Stromal cell of bone marrow (primary cell): ENCODE measurements at regions not wholly inside any gene's neighbourhood (a gene's known extent, or its start where the extent isn't known, plus 50 kb on each side); places are given as distances from the start of the nearest gene placed in this dataset.
"Not testable (repeated sequence)": the region's sequence is repeated elsewhere in the genome, so short reads cannot be mapped to it uniquely, and the experiment has no call there.

ENCODE experiments used
- DNase-seq: peaks from one replicate; pipeline ENCODE4 v3.0.0-alpha.2; 2012; ENCODE audit warnings: low read depth

DNA sequence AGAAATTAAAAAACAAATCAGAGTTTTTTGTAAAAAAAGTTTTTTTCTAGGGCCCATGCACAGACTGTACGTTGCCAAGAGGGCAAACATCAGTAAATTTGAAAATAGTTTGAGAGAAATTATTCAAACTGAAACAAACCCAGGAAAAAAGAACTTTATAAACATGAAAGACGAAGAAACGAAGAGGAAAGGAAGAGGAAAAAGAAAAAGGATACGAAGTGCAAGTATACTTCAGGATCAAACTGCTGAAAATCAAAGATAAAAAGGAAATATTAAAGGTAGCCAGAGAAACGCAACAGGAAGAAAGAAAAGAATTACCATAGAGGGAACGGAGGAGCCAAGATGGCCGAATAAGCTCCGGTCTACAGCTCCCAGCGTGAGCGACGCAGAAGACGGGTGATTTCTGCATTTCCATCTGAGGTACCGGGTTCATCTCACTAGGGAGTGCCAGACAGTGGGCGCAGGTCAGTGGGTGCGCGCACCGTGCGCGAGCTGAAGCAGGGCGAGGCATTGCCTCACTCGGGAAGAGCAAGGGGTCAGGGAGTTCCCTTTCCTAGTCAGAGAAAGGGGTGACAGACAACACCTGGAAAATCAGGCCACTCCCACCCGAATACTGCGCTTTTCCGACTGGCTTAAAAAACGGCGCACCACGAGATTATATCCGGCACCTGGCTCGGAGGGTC lies 94.4 kb upstream of the GAS1 start:
- not testable (repeated sequence) for DNase-seq

DNA sequence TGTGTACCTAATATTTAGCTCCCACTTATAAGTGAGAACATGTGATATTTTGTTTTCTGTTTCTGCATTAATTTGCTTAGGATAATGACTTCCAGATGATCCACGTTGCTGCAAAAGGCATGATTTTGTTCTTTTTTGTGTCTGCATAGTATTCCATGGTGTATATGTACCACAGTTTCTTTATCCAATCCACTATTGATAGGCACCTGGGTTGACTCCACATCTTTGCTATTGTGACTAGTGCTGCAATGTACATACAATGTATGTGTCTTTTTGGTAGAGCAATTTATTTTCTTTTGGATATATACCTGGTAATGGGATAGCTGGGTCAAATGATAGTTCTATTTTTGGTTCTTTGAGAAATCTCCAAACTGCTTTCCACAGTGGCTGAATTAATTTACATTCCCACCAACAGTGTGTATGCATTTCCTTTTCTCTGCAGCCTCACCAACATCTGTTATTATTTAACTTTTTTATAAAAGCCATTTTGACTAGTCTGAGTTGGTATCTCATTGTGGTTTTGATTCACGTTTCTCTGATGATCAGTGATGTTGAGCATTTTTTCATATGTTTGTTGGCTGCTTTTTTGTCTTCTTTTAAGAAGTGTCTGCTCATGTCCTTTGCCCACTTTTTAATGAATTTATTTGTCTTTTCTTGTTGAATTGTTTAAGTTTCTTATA lies 102.8 kb upstream of the GAS1 start:
- DNase-seq = not testable (repeated sequence)

DNA sequence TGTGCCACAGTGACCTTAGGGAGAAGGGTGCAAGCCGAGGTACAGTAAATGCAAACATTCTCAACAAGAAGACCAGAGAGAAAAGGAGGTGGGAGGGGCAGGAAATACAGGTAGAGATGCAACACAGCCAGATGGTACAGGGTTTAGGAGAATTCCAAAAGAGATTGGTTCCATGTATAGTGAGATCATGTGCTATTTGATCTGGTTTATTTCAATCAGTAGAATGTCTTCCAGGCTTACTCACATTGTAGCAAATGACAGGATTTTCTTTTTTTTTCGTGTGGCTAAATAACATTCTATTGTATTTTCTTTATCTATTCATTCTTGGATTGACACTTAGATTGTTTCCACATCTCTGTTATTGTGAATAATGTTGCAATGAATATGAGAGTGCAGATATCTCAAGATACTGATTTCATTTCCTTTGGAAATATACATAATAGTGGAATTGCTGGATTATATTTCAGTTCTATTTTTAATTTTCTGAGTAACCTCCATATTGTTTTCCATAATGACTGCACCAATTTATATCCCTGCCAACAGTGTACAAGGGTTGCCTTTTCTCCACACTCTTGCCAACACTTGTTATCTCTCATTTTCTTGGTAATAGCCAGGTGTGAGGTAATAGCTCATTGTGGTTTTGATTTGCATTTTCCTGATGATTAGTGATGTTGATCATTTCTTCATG lies 107.8 kb upstream of the GAS1 start:
- no peak for DNase-seq

DNA sequence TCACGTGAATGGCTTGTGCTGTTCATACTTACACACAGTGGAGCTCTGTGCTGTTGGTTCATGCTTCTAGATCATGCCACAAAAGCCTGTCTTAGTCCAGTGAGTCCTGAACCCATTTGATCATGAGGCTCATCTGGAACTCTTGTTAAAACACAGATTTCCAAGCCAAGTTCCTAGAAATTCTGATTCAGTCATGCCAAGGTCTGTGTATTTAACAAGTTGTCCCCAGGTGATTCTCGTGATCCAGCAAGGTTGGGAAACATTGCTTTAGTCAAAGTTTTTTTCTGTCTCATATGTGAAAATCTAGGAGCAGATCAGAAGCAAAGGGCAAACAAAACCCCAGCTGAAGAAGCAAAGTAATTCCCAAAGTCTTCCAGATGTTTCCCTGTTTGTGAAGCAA lies 112.5 kb upstream of the GAS1 start:
- DNase-seq = no peak

DNA sequence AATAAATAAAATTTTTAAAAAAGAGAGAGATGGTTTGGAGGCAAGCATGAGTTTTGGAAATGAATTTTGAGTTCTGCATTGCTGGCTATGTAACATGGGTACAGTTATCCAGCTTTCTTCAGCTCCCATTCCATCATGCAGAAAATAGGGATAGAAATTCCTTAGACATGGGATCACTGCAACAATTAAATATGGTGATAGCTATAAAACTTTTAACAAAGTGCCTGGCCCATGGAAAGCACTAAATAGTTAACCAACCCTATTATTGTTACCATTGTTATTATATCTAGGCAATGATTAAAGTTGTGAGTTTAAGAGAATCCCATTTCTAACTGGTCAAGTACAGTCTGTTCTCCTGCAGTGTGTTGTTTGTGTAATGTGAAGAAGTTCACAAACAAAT lies 115.4 kb upstream of the GAS1 start:
- no peak for DNase-seq

DNA sequence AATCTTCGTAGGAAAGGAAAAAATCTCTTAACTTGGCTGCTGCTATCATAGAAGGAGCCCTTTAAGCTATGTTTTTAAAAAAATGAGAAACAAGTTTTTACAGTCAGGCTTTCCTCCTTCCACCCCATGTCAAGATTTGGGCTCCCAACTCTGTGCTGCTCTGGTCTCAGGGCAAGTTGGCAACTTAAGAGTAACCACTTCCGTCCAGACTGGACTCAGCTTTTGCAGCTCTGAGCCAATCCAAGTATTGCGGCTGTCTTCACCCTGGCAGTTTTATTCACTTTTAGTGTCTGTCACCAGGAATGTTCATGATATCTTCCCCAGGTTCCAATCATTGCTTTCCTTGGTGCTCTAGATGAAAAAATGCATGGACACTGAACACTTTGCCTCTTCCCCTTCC lies 115.9 kb upstream of the GAS1 start:
- DNase-seq = peak; percentile 87

DNA sequence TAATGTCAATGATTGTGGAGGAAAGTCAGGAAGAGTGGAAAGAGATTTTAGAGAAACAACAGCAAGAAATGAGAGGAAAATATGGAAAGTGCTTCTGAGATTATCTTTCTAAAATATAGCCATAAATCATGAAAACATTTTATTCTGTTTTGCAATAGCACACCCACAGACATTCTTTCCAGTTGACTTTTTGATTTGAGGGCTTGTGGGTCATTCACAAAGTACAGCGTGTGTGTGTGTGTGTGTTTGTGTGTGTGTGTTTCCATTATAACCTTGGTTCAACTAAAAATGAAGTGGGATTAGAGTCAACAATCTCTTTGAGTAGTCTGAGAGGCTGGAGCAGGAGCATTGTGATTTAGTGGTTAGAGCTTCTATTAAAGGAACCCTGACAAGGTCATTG lies 116.6 kb upstream of the GAS1 start:
- peak; percentile 75 for DNase-seq

DNA sequence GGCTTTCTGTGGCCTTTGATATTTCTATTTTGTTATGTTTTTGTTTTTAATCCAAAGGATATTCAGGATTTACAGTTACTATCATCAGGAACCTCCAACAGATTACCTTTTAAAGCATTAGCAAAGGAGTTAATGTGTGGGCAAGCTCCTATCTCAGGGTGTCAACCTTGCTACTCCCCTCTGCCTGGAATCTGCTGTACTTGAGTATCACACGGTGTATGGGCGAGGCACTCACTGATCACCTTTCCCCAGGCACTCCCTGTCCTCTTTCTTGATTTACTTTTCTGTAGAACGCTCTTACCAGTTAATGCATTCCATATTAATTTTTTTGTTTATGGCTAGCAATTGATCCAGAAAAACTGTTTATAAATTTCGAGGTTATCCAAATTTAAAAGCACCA lies 117.0 kb upstream of the GAS1 start:
- no peak for DNase-seq

DNA sequence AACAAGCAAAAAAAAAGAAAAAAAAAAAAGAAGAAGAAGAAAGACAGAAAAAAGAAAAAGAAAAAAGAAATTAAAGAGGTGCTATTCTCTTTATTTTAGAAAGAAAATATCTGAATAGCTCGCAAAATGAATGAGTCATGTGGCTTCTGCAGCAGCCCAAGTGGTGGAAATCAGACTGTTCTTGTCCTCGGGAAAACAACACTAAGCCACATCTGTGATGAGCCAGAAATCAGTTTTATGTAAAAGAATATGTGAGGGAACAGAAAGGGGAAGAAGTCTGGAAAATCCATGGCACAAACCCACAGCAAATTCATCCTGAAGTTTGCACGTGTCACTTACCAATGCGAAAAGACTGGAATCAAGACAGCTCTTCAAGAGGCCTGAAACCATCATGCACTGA lies 118.7 kb upstream of the GAS1 start:
- no peak for DNase-seq

DNA sequence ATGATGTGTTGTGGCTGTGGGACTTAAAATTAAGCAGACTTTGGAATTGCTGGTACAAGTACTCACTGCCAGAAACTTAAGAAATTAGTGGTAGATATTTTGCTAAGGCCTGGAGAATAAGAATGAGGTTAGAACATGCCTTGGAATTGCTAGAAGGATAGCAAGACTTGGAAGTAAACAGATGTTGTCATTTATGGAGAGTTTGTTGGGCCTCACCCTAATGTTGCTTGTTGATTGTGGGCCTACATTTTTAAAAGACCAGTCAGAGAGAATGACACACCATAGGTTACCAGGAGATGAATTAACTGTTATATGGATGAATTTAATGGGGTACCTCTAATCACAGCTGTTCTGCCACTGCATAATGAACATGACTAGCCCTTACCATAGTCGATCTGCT lies 120.1 kb upstream of the GAS1 start:
- no peak for DNase-seq

DNA sequence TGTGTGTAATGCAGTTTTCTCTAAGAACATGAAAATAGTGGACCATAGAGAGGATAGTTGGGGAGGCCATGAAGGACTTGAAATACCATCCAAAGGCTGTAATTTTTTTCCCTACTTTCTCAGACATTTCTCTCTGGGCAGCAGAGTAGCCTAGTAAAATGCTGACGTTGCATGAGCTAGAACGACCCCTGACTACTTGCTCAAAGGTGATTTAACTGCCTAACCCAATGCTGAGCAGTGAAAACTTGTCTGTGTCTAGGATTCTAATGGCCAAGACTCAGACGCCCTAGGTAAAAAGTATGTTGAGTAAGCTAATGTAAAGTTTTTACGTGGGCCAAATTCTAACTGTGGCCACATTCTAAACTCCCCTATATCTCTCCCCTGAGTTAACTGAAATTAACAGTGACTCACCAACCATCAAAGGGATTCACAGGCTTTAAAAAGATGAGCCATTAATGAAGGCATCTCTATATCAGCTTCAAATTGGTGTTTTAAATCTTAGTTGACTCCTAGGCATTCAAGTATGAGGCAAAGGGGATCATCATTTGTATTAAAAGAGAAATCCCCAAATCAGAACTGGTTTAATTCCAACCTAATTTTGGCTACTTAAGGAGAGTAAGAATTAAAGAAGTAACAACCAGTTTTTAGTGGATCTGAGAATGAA lies 121.0 kb upstream of the GAS1 start:
- DNase-seq = no peak

DNA sequence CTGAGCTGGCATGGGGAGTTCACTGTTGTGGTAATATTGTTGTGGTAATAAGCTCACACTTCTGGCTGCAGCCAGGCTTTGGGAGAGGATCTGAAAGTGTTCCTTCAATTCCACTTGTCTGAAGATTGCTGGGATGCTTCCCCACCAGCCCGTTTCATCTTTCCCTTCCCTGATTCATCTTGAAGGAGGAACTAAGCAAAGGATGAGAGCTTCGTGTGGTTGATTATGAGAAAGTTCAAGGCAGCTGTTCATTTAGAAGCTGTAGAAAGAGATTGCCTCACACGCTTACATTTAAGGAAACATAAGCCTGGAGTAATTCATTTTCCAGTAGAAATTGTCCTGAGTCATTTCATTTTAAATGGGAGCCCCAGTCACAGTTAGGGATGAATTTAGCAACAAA lies 122.4 kb upstream of the GAS1 start:
- peak; percentile 51 for DNase-seq

DNA sequence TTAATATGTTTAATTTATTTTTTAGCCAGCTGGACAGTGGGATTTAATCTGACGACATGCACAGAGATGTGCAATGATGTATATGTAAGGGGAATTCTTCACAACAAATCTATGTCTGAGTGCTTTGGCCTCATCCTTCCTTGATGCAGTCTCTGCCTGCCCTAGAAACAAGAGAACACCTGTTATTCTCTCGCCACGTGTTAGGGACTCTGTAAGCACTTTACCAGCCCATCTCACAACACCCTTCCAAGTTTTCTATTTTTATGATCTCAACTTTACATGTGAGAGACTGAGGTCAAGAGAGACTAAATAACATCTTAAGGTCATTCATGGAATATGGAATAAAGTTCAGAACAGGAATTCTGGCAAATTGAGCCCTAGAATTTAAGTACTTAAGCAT lies 123.0 kb upstream of the GAS1 start:
- no peak for DNase-seq

DNA sequence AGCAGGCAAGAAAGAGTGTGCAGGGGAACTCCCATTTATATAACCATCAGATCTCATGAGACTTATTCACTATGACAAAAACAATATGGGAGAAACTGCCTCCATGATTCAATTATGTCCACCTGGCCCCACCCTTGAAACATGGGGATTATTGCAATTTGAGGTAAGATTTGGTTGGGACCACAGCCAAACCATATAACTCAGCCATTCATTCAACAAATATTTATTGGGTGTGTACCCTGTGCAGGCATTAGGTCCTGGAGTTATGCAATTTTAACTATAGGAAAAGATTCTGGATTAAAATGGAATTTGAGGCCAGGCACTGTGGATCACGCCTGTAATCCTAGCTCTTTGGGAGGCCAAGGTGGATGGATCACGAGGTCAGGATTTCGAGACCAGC lies 124.2 kb upstream of the GAS1 start:
- DNase-seq = no peak

DNA sequence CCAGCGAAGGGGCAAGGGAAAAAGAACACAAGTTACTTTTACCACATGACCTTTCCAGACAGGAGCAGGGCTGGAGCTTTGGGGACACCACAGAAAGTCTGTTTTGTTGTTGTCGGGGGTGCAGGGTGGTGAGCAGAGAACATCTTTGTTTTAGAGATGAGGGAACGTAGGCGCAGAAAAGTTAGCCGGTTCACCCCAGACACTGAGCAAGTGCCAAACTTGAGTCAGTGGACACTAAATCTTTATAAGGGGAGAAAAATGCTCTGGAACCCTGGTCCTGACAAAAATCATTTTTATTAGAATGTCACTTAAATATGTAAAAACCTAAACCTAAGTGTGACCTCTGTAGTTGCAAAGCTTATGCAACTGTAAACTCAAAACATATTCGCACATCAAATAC lies 126.4 kb upstream of the GAS1 start:
- no peak for DNase-seq

DNA sequence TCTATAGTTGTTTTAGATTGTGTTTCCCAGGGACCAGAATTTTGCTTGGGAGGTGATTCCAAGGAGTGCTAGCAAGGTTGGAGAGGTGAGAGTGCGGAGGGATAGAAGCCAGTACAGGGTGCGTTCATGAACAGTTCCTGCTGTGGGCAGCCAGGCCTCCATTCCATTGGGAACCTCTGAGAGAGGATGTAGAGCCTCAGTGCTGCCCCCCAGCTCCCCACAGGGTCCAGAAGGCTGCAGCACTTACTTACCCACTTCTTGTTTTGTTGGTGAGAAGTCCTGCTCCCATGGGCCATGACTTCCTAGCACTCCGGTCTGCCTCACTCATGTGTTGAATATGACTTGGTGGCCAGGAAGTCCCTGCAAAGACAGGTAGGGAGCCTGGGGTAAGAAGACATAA lies 128.2 kb upstream of the GAS1 start:
- DNase-seq = no peak

DNA sequence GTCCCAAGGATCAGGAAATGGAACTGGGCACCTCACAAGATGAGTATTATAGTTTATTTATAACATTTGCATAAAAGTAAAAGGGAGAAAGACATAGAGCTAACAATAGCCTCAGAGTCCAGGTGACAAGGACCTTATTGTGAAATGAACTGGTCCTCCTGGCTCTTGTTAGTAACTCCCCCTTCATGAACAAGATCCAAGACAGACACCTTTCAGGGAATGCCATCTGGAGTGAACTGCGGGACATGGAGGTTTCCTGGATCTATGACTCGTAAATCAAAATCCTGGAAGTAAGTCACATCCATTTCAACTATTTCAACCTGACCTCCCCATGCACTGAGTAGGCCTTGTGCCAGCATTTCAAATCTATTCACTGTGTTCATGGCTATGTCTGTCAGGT lies 129.5 kb upstream of the GAS1 start:
- DNase-seq = no peak

DNA sequence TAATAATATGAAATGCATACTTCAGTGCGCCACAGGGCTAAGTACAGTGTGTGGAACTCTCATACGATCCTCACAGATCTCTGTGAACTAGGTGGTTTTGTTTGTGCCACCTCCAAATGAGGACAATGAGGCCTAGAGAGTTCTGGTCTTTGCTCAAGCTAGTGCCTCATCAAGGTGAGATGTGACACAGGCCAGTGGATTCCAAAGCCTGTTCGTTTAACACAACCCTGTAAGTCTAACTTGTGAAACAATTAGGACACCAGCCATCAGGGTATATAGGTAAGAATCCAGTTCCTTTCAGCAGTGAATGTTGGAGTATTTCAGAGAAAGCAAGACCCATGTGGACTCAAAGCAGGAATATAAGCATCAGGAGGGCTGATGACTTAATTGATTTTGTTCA lies 130.7 kb upstream of the GAS1 start:
- no peak for DNase-seq

DNA sequence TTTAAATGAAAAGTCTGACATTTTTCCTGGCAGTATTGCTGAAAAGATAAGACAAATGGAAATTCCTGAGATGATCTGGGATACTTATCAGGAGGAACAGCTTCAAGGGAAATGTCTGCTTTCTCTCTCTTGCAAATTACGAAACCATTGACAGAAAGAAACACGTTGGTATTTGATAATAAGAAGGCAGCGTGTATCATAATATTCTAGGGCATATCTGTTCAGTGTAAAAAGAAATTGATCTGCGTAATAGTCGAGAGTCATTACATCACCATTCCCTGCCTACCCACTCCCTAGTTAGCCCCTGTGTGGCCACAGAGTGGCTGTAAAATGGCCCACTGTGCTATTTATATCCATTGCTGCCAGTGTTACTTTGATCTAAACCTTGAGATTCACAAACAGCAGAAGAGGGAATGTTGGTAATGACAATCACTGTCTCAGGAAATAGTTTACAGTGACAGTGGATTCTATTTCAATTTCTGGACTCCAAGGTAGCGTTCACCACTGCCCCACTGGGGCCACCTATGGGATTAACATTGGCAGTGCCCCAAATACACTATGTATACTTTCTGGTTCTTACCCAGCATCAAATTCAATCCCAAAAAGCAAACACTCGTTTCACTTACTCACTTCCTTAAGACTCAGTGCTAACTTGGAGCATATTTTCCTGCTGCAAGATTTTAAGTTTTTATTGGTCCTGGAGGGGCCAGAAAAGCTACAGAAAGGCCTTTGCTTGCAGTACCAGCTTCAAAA lies 133.4 kb upstream of the GAS1 start:
- no peak for DNase-seq

DNA sequence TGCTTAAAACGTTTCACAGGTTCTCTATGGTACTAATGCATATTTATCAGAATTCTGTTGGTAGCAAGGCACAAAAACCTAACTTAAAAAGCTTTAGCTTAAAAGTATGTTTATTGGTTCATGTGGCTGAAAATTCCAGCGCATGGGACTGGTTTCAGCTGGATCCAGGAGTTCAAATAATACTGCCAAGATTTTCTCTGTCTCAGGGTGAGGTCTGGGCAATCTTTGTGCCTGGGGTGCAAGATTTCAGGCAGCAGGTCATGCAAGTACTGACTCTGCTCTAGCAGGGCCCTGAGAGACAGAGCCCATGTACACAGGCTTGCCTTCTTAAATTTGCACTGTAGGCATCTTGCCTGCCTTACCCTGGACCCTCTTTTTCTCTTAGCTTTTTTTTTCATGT lies 134.2 kb upstream of the GAS1 start:
- no peak for DNase-seq

DNA sequence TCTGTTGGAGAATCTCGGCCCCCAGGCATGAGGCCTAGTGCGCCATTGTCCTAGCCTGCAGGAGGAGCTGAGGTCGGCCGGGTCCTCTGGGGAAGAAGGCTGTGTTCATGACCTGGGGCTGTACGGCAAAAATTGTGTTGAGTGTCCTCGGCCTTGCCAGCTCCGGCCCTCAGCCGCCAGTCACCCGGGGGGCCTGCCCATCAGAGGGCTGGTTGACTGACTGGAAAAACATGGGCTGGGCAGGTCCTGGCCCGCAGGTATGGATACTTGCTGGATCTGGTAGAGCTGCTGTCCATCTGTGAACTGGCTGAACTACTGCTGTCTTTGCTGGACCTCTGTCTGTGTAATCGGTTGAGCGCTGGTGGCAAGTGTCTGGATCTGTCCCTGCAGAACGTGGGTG lies 136.7 kb upstream of the GAS1 start:
- DNase-seq = no peak

DNA sequence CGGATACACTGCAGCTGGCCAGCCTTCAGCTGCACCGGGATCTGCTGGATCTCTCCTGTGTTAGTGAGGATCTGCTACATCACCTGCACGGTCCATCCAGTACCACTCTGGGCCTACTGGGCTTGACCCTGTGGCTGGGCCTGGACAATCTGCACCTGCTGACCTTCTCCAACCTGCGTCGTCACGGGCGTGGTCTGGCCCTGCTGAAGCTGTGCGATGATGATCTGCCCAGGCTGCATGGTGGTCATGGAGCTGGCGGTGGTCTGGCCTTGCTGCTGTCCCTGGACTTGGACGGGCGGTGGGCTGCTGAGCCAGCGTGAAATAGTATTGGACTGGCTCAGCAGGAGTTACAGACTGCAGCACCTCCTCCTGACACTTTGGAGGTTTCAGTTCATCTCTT lies 137.1 kb upstream of the GAS1 start:
- no peak for DNase-seq
